PC-3 (cell line): ENCODE measurements at regions not wholly inside any gene's neighbourhood (a gene's known extent, or its start where the extent isn't known, plus 50 kb on each side); places are given as distances from the start of the nearest gene placed in this dataset.

Experiments
- ATAC-seq: fragments of 200-7000 bp; cut with Tn5 transposase; 2 replicates; pipeline ENCODE4 v1.9.1; 2020; ENCODE audit warnings: mild to moderate bottlenecking, moderate library complexity
- BruUV-seq: library from RNA; stranded (reverse); fragments of 400-500 nt; replicated peaks from 2 replicates; lab custom pipeline; 2021; lab: Mats Ljungman, UMichigan
- CTCF ChIA-PET: fragments of 300-600 bp; sonication (Branson Sonifier 250); formaldehyde crosslinking; loops from one replicate; lab custom pipeline; 2022; ENCODE audit warnings: antibody characterized with exemption; lab: Charles Lee
- POLR2A ChIA-PET: fragments of 300-600 bp; sonication (Branson Sonifier 250); formaldehyde crosslinking; loops from one replicate; lab custom pipeline; 2022; ENCODE audit warnings: antibody characterized with exemption; ENCODE audit not compliant: unreplicated experiment; lab: Charles Lee
- DNase-seq: peaks from one replicate; pipeline ENCODE4 v3.0.0-alpha.2; 2015
- H2AFZ ChIP-seq: fragments of 300-600 bp; sonication (generic); 2 replicates; pipeline ENCODE4 v1.6.0; 2016; ENCODE audit warnings: antibody characterized with exemption, low read length
- H3F3A ChIP-seq: fragments of 300-600 bp; sonication (generic); one replicate; pipeline ENCODE4 v1.6.0; 2017; ENCODE audit warnings: antibody characterized with exemption, low read length, control low read depth, mild to moderate bottlenecking; ENCODE audit not compliant: unreplicated experiment
- H3K27ac ChIP-seq: fragments of 300-600 bp; sonication (generic); 2 replicates; pipeline ENCODE4 v1.5.1; 2016; ENCODE audit warnings: mild to moderate bottlenecking, low read length
- H3K27me3 ChIP-seq: fragments of 300-600 bp; sonication (generic); 2 replicates; pipeline ENCODE4 v1.6.1; 2016; ENCODE audit warnings: low read length, mixed read lengths
- H3K36me3 ChIP-seq: fragments of 300-600 bp; sonication (generic); 2 replicates; pipeline ENCODE4 v1.6.1; 2016; ENCODE audit warnings: low read depth, mixed run types, low read length, mixed read lengths
- H3K4me1 ChIP-seq: fragments of 300-600 bp; sonication (generic); 2 replicates; pipeline ENCODE4 v1.5.1; 2016; ENCODE audit warnings: low read length; ENCODE audit not compliant: insufficient read depth
- H3K4me2 ChIP-seq: fragments of 300-600 bp; sonication (generic); 2 replicates; pipeline ENCODE4 v1.6.0; 2016; ENCODE audit warnings: low read length
- H3K4me3 ChIP-seq: fragments of 300-600 bp; sonication (generic); 2 replicates; pipeline ENCODE4 v1.5.1; 2016; ENCODE audit warnings: mild to moderate bottlenecking, low read length, mixed read lengths
- H3K79me2 ChIP-seq: fragments of 300-600 bp; sonication (generic); 2 replicates; pipeline ENCODE4 v1.6.1; 2017; ENCODE audit warnings: low read length, mixed read lengths
- H3K9ac ChIP-seq: fragments of 300-600 bp; sonication (generic); 2 replicates; pipeline ENCODE4 v1.6.0; 2016; ENCODE audit warnings: mild to moderate bottlenecking, low read length
- H3K9me2 ChIP-seq: fragments of 300-600 bp; sonication (generic); replicated peaks from 2 replicates; pipeline ENCODE4 v1.6.1; 2016; ENCODE audit warnings: mixed run types, low read length, mixed read lengths
- H3K9me3 ChIP-seq: fragments of 300-600 bp; sonication (generic); 2 replicates; pipeline ENCODE4 v1.6.1; 2016; ENCODE audit warnings: low read length, mixed read lengths
- H4K20me1 ChIP-seq: fragments of 300-600 bp; sonication (generic); 2 replicates; pipeline ENCODE4 v1.6.1; 2016; ENCODE audit warnings: low read length, mixed read lengths
- EZH2 ChIP-seq: fragments of 300-600 bp; sonication (generic); IDR thresholded peaks from one replicate; pipeline ENCODE4 v1.6.1; 2017; ENCODE audit warnings: antibody characterized with exemption, mild to moderate bottlenecking, low read length; ENCODE audit not compliant: unreplicated experiment
- EZH2phosphoT487 ChIP-seq: fragments of 300-600 bp; sonication (generic); IDR thresholded peaks from 2 replicates; pipeline ENCODE4 v1.6.1; 2018; ENCODE audit warnings: mild to moderate bottlenecking, antibody characterized with exemption, low read length, borderline replicate concordance
- intact Hi-C: fragments of 100-400 bp; cut with micrococcal nuclease; formaldehyde crosslinking; loops from 2 replicates; pipeline ENCODE4 v1.9.0; 2023
- TF ChIP-seq, protein P1 (sequence below): fragments of 300-600 bp; sonication (generic); conservative IDR thresholded peaks from 2 replicates; pipeline ENCODE4 v1.5.1; 2017; ENCODE audit warnings: antibody characterized with exemption, low read depth, mild to moderate bottlenecking, low read length

DNA sequence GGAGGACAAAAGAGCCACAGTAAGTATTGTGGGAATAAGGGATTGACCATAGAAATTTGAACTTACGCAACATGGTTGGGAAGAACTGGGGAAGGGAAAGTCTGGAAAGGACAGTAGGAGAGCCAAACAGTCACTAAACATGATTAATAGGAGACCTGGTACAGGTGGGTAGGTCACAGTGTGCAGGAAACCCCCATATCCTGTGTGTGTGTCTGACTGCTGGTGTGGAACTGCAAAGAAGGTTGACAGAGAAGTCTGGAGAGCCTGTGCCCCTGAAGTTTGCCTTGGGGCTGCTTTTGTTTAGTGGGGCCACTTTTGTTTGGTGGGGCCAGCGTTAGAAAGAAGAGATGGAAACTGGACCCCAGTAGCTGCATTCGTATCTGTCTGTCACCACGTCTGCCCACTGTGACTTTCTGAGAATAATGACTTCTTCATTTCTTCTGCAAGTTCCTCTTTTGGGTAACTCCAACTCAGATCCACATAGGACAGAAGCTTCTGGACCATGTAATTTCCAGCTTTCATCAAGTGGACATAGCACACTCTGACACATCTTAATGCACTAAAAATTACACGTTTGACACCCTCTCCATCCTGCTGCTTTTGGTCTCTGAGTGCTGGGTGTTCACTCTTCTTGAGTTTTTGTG is 126.8 kb upstream of the RAG2 start:
- no peaks in the 10 kb centered on the region for H3K9me3 ChIP-seq
- CTCF ChIA-PET, result no interaction called here
- no peaks in the 10 kb centered on the region for H3K79me2 ChIP-seq
- no peak overlapping the region for H3K27ac ChIP-seq
- peaks cover 30% of the 10 kb centered on the region for H3K27me3 ChIP-seq
- H3K36me3 ChIP-seq, result no peaks in the 10 kb centered on the region
- TF ChIP-seq EZH2, result no peak
- no peak overlapping the region for H3K4me3 ChIP-seq
- no peak overlapping the region for H3K9ac ChIP-seq
- H4K20me1 ChIP-seq, result no peaks in the 10 kb centered on the region
- H3K9me2 ChIP-seq, result no peaks in the 10 kb centered on the region
- ATAC-seq (no peak), DNase-seq (no peak)
- no peak overlapping the region for H3K4me2 ChIP-seq
- no TSS peak for BruUV-seq
- H3F3A ChIP-seq, result no peaks in the 10 kb centered on the region
- no peaks in the 10 kb centered on the region for H3K4me1 ChIP-seq
- POLR2A ChIA-PET, result no interaction called here
- intact Hi-C loops, result no loop called here
- H2AFZ ChIP-seq, result no peak overlapping the region

DNA sequence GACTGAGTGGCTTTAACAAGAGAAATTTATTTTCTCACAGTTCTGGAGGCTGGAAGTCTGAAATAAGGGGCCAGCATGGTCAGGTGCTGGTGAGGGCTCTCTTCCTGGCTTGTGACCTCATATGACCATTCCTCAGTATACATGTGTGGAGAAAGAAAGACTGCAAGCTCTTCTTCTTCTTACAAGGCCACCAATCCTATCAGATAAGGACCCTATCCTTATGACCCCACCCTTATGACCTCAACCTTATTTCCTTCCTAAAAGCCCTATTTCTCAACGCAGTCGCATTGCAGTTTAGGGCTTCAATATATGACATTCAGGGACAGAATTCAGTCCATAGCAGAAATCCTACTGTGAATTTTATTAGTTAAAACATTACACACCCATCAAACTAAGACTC is 124.4 kb upstream of the RAG2 start:
- Histone ChIP-seq H3K9me2 (no peaks in the 10 kb centered on the region), H4K20me1 (no peaks in the 10 kb centered on the region), H3K79me2 (no peaks in the 10 kb centered on the region), H3K4me3 (no peak overlapping the region), H3K36me3 (no peaks in the 10 kb centered on the region), H2AFZ (no peak overlapping the region), H3K27me3 (peaks cover 28% of the 10 kb centered on the region), H3K4me2 (no peak overlapping the region), H3F3A (no peaks in the 10 kb centered on the region), H3K4me1 (no peaks in the 10 kb centered on the region), H3K9ac (no peak overlapping the region), H3K9me3 (no peaks in the 10 kb centered on the region), H3K27ac (no peak overlapping the region)
- no TSS peak for BruUV-seq
- intact Hi-C loops, result no loop called here
- DNase-seq (no peak), ATAC-seq (no peak)
- TF ChIP-seq, protein P1, sequence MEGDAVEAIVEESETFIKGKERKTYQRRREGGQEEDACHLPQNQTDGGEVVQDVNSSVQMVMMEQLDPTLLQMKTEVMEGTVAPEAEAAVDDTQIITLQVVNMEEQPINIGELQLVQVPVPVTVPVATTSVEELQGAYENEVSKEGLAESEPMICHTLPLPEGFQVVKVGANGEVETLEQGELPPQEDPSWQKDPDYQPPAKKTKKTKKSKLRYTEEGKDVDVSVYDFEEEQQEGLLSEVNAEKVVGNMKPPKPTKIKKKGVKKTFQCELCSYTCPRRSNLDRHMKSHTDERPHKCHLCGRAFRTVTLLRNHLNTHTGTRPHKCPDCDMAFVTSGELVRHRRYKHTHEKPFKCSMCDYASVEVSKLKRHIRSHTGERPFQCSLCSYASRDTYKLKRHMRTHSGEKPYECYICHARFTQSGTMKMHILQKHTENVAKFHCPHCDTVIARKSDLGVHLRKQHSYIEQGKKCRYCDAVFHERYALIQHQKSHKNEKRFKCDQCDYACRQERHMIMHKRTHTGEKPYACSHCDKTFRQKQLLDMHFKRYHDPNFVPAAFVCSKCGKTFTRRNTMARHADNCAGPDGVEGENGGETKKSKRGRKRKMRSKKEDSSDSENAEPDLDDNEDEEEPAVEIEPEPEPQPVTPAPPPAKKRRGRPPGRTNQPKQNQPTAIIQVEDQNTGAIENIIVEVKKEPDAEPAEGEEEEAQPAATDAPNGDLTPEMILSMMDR, result no peak
- TF ChIP-seq EZH2phosphoT487 (no peak), EZH2 (no peak)
- POLR2A ChIA-PET, result no interaction called here
- CTCF ChIA-PET, result no interaction called here

DNA sequence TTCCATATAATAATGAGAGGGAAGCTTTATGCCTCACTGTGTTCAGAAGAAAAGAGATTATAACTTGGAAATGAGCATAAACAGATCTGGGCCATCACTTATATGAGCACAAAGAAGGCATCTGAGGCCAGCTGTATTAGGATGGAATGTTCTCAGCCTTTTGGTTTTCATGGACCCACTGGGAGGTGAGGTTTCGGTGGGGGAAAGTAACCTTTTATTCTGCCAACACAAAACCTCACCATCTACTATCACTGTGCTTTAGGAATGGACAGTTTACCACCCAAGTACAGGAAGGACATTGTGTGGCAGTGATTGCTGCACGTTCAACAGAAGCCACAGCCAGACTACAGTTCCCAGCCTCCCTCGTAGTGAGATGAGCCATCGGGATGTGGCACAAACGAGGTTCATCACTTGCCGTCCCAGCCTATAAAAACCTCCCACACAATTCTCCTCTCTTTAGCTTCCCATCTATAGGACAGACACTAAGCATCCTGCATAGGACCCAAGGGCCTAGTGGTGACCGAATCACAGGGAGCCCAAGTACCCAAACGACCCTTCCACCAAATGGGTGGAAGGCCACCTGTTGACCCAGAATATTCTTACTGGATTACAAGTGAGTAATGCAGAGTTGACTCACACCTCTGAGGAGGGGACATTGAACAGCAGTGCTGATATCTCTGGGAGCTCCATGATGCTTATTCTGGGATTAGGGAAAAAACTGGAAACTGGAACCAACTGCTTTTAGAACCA is 121.5 kb upstream of the RAG2 start:
- H3K9me3 ChIP-seq, result no peaks in the 10 kb centered on the region
- no peaks in the 10 kb centered on the region for H3F3A ChIP-seq
- H3K4me1 ChIP-seq, result no peaks in the 10 kb centered on the region
- H3K4me2 ChIP-seq, result no peak overlapping the region
- H3K27ac ChIP-seq, result no peak overlapping the region
- intact Hi-C loops, result no loop called here
- no peak for ATAC-seq
- H2AFZ ChIP-seq, result no peak overlapping the region
- no peaks in the 10 kb centered on the region for H3K9me2 ChIP-seq
- no TSS peak for BruUV-seq
- no peak for TF ChIP-seq EZH2phosphoT487
- TF ChIP-seq, protein P1, result no peak
- no peak for TF ChIP-seq EZH2
- CTCF ChIA-PET, result no interaction called here
- H3K9ac ChIP-seq, result no peak overlapping the region
- DNase-seq, result no peak
- H3K27me3 ChIP-seq, result peaks cover 37% of the 10 kb centered on the region
- H3K4me3 ChIP-seq, result no peak overlapping the region
- no peaks in the 10 kb centered on the region for H3K36me3 ChIP-seq
- H4K20me1 ChIP-seq, result no peaks in the 10 kb centered on the region
- no peaks in the 10 kb centered on the region for H3K79me2 ChIP-seq
- POLR2A ChIA-PET, result no interaction called here
